GM18511 (cell line): ENCODE measurements at regions not wholly inside any gene's neighbourhood (a gene's known extent, or its start where the extent isn't known, plus 50 kb on each side); places are given as distances from the start of the nearest gene placed in this dataset.
"Not testable (repeated sequence)": the region's sequence is repeated elsewhere in the genome, so short reads cannot be mapped to it uniquely, and the experiment has no call there.

Experiments used
- ATAC-seq: cut with Tn5 transposase; IDR thresholded peaks from one replicate; pipeline ENCODE4 v1.9.1; 2021; ENCODE audit warnings: mild to moderate bottlenecking, moderate library complexity; ENCODE audit not compliant: unreplicated experiment

DNA sequence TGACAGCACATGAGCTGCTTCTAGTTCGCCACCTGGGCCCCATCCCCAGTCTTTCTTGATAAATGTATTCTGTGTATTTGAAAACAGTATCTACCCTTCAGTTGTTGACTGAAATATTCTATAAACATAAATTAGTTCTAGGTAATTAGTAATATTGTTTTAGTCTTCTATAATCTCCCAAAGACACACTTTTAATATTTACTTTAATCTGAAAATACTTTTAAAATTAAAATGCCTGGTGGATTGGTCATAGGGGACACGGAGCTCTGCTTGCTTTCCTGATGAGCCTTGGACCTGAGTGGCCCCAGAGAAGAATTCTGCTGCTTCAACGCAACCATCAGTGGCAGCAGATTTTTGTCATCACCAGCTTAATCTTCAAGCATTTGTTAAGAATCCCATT, 234.5 kb downstream of the THBS2 start:
- ATAC-seq: no peak

DNA sequence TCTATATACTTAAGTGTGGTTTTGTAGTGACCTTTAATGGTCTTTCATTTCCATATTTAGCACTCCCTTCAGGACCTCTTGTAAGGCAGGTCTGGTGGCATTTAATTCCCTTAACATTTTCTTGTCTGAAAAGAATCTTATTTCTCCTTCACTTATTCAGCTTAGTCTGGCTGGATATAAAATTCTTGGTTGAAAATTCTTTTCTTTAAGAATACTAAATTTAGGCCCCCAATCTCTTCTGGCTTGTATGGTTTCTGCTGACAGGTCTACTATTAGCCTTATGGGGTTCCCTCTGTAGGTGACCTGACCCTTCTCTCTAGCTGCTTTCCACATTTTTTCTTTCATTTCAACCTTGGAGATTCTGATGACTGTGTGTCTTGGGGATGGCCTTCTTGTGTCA, 236.9 kb downstream of the THBS2 start:
- no peak for ATAC-seq

DNA sequence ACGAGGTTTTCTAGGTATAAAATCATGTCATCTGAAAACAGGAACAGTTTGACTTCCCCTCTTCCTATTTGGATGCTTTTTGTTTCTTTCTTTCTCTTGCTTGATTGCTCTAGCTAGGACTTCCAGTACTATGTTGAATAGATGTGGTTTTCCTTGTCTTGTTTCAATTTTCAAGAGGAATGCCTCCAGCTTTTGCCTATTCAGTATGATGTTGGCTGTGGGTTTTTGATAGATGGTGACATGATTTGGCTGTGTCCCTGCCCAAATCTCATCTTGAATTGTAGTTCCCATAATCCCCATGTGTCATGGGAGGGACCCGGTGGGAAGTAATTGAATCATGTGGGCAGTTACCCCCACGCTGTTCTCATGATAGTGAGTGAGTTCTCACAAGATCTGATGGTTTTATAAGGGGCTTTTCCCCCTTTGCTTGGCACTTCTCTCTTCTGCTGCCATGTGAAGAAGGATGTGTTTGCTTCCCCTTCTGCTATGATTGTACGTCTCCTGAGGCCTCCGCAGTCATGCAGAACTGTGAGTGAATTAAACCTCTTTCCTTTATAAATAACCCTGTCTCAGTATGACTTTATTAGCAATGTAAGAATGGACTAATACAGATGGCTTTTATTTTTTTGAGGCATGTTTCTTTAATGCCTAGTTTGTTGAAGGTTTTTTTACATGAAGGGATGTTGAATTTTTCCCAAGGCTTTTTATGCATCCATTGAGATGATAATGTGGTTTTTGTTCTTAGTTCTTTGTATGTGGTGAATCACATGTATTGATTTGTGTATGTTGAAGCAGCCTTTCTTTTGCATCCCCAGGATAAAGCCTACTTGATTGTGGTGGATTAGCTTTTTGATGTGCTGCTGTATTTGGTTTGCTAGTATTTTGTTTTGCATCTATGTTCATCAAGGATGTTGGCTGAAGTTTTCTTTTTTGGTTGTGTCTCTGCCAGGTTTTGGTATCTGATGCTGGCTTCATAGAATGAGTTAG, 239.1 kb downstream of the THBS2 start:
- no peak for ATAC-seq

DNA sequence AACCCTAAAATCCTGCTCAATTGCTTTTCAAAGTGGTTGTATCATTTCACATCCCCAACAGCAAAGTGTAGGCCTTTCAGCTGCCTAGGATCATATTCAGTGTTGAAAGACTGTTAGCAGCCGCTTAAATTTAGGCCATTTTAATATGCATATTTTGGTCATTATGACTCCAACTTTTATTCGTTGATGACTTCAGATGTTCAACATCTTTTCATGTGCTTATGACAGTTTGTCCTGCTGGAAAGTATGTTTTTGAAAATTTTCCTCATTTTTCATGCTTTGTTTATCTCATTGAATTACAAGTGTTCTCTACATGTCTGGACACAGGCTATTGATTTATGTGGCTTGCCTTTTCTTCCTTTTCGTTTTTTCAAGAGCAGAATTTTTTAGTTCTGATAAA, 244.0 kb downstream of the THBS2 start:
- no peak for ATAC-seq

DNA sequence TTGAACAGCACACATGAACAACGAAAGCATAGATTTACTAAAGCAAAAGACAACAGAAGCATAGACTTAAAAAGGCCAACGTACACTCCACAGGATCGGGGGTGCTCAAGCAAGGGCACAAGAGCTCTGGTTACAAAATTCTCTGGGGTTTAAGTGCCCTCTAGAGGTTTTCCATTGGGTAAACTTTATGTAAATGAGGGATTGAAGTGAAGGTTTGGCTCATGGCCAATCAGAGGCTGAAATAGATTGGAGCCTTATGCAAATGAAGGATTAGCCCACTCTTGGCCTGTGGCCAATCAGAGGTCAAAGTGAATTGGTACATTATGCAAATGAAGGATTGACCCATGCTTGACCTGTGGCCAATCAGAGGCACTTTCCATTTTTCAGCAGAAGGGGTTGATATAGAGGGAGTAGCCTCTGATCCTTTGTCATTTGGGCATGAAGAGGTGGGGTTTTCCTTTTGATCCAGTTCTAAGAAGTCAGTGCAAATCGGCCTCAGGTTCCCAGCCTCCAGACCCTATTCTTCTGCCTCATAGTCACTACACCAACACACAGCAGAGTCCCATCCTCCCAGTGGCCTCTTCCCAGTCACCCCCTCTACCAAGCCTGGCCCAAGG, 244.9 kb downstream of the THBS2 start:
- ATAC-seq: no peak

DNA sequence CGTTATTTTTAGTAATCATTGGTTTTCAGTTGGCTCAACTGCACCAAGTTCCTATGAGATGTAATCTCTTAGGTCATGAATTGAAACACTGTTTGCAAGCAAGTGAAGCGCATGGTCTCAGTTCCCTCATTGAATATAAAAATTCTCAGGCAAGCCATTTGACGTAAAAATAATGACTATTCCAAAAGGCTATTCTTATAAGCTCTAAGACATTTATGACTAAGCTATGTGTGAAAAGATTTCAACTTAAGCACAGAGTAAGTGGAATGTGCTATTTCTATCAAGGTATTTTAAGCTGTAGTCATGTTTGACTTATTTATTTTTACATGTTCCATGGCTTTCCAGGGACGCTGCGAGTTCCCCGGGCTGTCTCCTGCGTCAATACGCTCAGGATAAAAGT, 248.5 kb downstream of the THBS2 start:
- no peak for ATAC-seq

DNA sequence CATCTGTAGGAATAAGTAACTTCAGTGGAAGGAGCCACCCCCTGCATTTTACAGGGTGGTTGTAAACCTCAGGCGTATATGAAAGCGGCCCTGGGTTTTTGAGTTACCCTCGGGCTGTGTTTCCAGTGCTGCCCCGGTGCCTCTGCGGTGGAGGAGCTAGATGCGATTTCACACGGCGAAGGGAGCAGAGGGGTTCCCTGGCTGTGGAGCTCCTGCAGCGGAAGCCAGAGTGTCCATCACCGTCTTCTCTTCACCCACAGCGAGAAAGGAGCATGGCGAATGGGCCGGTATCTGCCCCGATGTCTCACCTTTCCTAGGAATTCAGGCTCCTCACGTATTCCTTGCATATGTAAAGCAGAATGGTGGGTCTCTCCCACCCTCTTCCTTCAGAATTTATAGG, 253.6 kb downstream of the THBS2 start:
- no peak for ATAC-seq

DNA sequence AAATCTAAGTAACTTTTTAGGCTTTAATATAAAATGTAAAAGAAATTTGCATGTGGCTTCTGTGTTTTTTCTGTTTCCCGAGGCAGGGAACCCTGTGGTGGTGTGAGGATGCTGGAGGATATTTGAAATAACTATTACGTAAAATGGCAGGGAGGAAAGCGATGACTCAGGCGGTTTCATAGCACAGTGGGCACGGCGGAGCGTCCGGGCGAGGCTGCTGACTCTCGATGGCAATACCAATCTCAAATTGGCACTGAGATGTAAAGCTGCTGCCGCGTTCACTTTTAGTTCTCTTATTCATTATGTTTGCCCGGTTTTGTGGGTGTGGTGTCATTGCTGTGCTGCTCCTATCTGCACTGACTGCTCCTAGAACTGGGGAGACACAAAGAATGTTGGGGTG, 254.3 kb downstream of the THBS2 start:
- no peak for ATAC-seq

DNA sequence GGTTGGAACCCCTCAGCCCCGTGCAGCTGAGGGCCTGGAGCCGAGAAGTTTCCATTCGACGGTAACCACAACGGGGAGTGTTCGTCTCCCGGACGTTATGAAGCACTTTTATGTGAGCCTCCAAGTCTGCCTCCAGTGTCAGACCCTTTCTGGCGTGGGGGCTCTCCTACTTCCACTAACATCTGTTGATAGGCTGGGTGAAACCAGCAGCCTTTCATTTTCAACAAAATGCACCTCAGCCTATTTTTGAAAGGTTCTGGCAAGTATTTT, 257.4 kb downstream of the THBS2 start:
- no peak for ATAC-seq

DNA sequence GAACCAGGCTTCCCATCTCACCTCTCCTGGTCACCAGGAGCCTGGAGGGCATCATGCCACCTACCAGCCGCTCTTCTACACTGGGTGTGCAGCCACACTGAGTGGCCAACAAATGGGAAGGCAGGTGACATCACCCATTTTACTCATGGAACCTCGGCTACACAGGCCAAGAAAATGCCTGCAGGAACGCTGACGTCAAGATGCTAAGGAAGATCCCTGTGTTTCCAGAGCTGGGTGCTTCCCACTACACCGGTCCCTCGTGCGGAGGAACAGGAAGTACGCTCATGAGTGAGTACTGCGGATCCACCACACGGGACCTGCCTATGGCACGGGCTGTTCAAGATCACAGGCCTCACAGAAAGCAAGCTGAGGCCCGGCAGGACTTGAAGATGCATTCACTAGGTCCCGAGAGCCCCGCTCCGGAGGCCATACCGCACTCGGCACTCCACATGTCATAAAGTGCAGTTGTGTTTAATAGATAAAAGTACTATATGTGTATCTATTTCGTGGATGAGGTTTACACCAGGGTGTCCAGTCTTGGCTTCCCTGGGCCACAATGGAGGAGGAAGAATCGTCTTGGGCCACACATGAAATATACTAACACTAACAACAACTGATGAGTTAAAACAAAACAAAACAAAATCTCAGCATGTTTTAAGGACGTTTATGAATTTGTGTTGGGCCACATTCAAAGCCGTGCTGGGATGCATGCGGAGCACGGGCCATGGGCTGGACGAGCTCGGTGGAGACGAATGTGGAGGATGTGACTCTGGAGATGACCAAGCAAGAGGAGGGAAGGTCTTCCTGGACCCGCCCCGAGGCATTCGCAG, 257.9 kb downstream of the THBS2 start:
- ATAC-seq: no peak

DNA sequence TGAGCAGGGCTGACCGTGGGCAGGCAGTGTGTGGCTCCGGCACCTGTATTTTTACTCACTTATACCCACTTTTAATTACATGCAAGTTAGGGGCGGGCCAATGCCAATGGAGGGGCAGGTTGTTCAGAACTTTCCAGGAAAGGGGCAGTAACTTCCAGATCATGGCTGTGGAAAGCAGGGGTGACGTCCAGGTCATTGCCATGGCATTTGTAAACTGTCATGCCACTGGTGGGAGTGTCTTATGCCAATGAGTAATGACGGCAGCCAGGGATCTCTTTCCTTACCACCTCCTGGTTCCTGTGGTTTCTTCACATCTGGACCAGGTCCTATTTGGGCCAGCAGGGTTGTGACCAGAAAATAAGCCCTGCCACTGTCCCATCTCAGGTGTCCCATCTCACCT, 258.7 kb downstream of the THBS2 start:
- no peak for ATAC-seq

DNA sequence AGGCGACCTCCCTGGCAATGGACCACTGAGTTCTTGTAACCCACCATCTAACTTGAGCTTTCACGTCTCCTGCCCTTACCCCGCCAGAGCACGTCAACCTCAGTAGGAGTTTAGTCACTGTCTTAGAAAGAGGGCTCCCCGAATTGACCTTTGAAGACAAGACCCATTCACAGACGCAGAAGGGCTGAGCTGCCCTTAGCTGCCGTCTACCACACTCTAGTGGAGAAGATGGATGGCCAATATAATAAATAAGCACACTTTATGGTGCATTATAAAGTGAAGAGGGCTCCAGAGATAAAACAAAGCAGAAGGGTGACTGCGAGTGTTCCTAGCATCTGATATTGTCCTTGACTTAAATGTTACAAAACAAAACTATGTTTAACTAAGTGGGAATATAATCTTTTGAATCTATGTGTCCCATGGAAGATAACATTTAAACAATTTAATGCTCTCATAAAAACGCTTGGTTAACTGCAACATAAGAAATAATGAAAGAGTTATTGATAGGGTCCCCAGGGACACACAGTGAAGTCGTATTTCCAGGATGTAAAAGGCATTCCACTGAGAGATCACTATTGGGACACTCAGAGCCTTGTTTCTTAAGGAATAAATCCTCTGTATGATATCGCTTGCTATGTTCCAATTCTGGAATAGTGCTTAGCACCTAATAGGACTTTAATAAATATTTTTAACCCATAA, 261.1 kb downstream of the THBS2 start:
- ATAC-seq: no peak

DNA sequence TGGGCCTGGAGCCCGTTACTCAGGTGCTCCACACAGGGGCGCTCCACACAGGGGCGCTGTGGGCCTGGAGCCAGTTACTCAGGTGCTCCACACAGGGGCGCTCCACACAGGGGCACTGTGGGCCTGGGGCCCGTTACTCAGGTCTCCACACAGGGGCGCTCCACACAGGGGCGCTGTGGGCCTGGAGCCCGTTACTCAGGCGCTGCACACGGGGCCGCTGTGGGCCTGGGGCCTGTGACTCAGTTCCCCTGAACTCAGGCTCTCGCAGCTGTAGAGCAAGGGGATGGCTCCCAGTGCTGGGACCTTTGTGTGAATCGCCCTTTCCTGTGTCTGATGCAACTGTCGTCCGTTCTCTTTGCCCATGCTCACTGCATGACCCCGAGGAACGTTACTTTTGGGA, 262.0 kb downstream of the THBS2 start:
- ATAC-seq: not testable (repeated sequence)

DNA sequence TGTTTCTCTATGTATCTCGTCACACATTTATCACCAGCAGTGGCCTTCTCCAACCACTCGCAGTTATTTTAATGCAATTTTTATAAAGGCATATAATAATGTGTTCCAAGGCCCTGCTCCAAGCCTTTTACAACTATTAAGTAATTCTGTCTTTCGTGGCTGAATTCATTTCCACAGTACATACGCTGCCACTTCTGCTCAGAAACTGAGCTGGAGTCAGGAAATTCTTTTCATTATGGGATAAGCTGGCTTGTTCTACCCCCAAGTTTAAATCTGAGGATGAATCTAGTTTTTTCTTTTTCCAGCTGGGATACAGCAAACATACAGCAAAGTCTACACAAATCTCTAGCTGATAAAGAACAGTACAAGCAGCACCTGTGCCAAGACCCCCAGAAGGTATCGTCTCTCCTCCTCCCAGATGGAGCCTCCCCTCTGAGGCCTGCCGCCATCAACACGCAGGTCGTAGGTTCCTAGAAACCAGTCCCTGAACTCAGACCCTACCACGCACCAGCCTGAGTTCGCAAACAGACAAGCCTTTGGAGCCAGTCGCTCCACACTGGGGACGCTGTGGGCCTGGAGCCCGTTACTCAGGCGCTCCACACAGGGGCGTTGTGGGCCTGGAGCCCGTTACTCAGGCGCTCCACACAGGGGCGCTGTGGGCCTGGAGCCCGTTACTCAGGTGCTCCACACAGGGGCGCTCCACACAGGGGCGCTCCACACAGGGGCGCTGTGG, 263.5 kb downstream of the THBS2 start:
- no peak for ATAC-seq

DNA sequence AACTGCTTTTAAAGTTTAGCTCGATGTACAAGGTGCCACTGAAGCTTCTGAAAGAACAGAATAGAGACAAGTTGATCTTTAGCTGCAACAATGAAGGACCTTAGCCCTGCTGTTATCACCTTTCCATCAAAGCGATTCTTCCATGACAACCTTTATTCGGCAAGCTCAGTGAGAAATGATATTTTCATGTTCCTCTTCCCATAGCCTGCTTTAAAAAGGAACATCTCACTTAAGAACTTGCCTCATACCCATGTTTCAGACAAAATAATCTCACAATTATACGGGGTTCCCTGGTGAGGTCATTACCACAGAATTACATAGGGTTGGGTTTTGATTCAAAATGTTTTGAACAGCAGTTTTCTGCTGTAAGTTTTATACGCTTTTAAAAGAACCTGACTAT, 264.2 kb downstream of the THBS2 start:
- ATAC-seq: no peak

DNA sequence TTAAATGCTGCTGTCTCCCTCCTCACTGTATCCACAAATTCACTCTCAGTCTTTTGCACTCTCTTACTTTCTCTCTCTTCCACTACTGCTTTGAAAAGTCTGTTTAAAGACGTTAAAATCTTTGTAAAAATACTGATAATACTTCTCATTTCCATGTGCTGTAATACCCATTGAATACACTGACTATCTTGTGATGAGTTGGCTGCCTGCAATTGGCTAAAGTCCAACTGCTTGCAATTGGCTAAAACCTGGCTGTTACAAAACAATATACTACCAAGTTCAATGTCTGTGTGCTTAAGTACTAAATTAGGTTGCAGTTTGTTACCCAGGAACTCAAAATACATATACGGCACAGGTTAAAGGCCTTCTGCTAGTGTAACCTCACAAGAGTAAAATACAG, 264.8 kb downstream of the THBS2 start:
- no peak for ATAC-seq

DNA sequence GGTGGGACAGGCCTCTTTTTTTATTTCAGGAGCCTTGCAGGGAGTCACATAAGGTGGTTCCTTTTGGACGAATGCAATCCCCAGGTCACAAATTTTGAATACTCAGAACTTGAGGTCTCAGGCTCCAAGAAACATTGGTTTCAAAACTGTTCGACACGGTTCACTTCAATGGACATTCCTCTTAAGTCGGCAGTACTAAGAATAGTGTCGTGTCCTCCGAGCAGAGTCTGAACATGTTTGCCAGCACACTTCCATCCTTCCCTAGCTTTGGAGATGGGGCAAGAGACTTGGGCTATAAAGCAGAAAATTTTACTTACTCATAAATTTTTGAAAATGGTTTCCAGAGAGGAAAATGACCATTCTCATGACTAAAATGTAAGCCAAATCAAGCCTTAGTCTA, 265.4 kb downstream of the THBS2 start:
- ATAC-seq: no peak

DNA sequence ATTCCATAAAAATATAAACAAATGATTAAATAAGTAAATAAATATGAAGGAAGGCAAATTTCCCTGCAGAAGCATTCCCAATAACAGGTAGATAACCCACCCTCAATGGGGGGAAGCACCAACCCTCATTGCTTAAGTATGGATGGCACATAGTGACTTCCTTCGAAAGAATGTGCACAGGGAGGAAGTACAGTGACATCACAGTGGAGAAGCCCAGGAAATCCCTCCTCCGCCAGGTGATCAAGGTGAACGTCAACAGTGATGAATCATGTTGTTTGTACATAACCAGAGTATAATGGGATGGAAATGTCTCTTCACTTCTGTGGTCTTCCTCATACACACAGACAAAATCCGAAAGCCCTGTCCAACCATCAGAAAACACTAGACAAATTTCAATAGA, 267.9 kb downstream of the THBS2 start:
- no peak for ATAC-seq

DNA sequence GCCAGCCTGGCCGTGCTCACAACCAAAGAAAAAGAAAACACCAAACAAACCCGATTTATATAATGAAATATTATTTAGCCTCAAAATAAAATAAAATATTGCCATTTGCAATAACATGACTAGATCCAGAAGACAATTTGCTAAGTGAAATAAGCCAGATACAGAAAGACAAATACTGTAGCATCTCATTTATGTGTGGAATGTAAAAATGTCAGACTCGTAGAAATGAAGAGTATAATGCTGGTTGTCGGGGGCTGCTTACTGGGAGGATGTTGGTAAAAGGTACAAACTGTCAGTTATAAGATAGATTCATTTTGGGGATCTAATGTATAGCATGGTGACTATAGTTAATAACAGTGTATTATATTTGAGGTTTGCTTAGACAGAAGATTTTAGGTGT, 269.7 kb downstream of the THBS2 start:
- ATAC-seq: no peak

DNA sequence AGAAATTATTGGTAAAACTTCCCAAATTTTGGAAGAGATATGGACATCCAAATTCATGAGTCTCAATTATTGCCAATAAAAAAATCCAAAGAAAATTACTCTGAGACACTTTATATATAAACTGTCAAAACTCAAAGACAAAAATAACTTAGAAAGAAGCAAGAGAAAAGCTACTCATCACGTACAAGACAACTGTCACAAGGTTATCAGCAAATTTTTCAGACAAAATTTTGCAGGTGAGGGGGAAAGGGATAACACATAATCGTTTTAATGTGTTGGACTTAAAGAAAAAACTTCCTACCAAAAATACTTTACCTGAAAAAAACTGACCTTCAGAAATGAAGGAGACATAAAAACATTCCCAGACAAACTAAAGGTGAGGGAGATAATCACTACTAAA, 272.5 kb downstream of the THBS2 start:
- ATAC-seq: no peak

DNA sequence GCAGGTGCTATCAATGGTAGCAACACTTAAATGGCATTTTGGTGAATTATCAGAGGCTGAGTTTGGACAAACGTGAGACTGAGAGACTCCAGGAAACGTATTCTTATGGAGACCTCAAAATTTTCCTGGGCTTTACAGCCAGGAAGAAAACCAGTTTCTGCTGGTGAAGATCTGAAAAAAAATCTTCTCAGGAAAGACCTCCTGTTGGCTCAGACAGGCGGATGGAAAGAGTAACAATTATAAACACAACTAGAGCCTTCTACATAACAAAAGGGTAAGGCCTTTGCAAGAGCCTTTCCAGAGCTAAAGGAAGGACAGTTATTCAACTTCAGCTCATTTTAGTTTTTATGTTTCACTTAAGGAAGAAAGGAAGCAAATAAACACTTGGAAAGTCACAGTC, 274.4 kb downstream of the THBS2 start:
- ATAC-seq: no peak
